Stomach (tissue), 4 donors: ENCODE measurements at regions not wholly inside any gene's neighbourhood (a gene's known extent, or its start where the extent isn't known, plus 50 kb on each side); places are given as distances from the start of the nearest gene placed in this dataset.
"Not testable (repeated sequence)": the region's sequence is repeated elsewhere in the genome, so short reads cannot be mapped to it uniquely, and the experiment has no call there.

Experiments
- POLR2A ChIP-seq, 4 donors: fragments of 450-650 bp; IDR thresholded peaks; one replicate each; pipeline ENCODE4 v1.6.1; 2016; ENCODE audit warnings: antibody characterized with exemption in 4 of 4, control low read depth in 2 of 4, mild to moderate bottlenecking in 1 of 4, moderate library complexity in 1 of 4
- POLR2AphosphoS5 ChIP-seq, 3 donors: sonication (generic); formaldehyde crosslinking; IDR thresholded peaks; one replicate each; pipeline ENCODE4 v1.6.1; 2016; ENCODE audit warnings: antibody characterized with exemption in 3 of 3
- TF ChIP-seq, protein P1 (sequence below), 7 experiments: fragments of 450-650 bp in 4 of 7; fragments of 200-600 bp in 3 of 7; sonication (generic) in 3 of 7; IDR thresholded peaks; one replicate each; pipeline ENCODE4 v1.5.1; 2016 to 2019; ENCODE audit warnings: antibody characterized with exemption in 7 of 7, control low read depth in 2 of 7, mild to moderate bottlenecking in 1 of 7

DNA sequence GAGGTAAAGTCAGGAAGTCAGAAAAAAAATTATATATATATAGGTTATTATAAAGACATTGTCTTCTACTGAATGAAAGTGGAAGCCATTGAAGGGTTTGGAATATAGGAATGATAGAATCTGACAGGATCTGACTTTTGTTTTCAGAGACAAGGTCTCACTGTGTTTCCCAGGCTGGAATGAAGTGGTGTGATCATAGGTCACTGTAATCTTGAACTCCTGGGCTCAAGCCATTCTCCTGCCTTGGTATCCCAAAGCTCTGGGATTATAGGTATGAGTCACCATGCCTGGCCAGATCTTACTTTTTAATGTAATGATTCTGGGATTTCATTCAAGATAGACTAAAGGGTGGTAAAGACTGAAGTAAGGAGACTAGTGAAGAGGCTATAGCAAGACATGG lies 91.6 kb upstream of the RGPD2 start:
- TF ChIP-seq, protein P1, sequence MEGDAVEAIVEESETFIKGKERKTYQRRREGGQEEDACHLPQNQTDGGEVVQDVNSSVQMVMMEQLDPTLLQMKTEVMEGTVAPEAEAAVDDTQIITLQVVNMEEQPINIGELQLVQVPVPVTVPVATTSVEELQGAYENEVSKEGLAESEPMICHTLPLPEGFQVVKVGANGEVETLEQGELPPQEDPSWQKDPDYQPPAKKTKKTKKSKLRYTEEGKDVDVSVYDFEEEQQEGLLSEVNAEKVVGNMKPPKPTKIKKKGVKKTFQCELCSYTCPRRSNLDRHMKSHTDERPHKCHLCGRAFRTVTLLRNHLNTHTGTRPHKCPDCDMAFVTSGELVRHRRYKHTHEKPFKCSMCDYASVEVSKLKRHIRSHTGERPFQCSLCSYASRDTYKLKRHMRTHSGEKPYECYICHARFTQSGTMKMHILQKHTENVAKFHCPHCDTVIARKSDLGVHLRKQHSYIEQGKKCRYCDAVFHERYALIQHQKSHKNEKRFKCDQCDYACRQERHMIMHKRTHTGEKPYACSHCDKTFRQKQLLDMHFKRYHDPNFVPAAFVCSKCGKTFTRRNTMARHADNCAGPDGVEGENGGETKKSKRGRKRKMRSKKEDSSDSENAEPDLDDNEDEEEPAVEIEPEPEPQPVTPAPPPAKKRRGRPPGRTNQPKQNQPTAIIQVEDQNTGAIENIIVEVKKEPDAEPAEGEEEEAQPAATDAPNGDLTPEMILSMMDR (IDR thresholded peaks at IDR 0.05) = not testable (repeated sequence)
- TF ChIP-seq POLR2AphosphoS5, POLR2A (IDR thresholded peaks at IDR 0.05): not testable (repeated sequence)
